ENCODE measurements at regions not wholly inside any gene's neighbourhood (a gene's known extent, or its start where the extent isn't known, plus 50 kb on each side); places are given as distances from the start of the nearest gene placed in this dataset.
A peak's percentile ranks its signal among the peaks of the same experiment; 100 is the strongest.
"Not testable (repeated sequence)": the region's sequence is repeated elsewhere in the genome, so short reads cannot be mapped to it uniquely, and the experiment has no call there.

- Mint-ChIP-seq H3K27me3 (no peaks in the 10 kb centered on the region), H3K9me3 (peaks cover 0 to 16% (median 2%) of the 10 kb centered on the region in 7 donors)
Observed at GRCh38 chr17:27209316-27209715, 84.6 kb upstream of the WSB1 start.

DNA sequence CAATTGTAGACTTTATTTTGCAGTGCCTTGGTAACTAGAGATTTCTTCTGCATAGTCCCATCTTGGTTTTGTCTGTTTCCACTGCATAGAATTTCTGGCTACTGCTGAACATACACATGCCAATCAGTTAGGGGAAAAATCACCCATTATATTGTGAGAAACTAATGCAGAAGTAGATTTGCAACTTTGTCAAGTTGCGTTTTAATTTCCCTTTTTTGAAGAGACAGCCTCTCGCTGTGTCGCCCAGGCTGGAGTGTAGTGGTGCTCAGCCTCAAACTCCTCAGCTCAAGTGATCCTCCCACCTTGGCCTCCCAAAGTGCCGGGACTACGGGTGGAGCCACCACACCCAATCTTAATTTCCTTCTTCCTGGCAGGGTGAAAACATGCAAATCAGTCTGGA is 83.1 kb upstream of the WSB1 start:
- Mint-ChIP-seq H3K9me3 (peaks cover 0 to 21% (median 4%) of the 10 kb centered on the region in 7 donors), H3K36me3 (peaks cover 0 to 16% of the 10 kb centered on the region in 2 donors), H3K4me1 (peaks cover under 1 to 10% (median 8%) of the 10 kb centered on the region in 3 donors)
- not testable (repeated sequence) for DNase-seq, H3K27ac Mint-ChIP-seq, H3K4me3 Mint-ChIP-seq, H3K27me3 Mint-ChIP-seq
- ATAC-seq (ENCODE audit: low read depth in 2 of 2), result peak; percentile 55 to 56

More at GRCh38 chr17:27209316-27209715, 84.6 kb upstream of the WSB1 start:
- no peak overlapping the region for H3K27ac Mint-ChIP-seq
- H3K4me1 Mint-ChIP-seq, result peaks cover 0 to 4% (median 0%) of the 10 kb centered on the region in 3 donors
- H3K4me3 Mint-ChIP-seq, result no peak overlapping the region
- ATAC-seq (ENCODE audit: low read depth in 2 of 2) (no peak), DNase-seq (no peak)
- peaks cover 0 to 12% of the 10 kb centered on the region in 2 donors for H3K36me3 Mint-ChIP-seq

GRCh38 chr17:27216836-27217235 is 77.1 kb upstream of the WSB1 start:
- DNase-seq (peak; percentile 61), ATAC-seq (ENCODE audit: low read depth in 2 of 2) (peak; percentile 46 to 49)
- Mint-ChIP-seq H3K9me3 (peaks cover 0 to 20% (median 3%) of the 10 kb centered on the region in 7 donors), H3K4me3 (peak overlapping the region in 7 of 8 donors; percentile 15 to 91 (median 78)), H3K27me3 (no peaks in the 10 kb centered on the region), H3K4me1 (peaks cover 33 to 39% (median 36%) of the 10 kb centered on the region in 3 donors), H3K36me3 (peaks cover 4 to 16% of the 10 kb centered on the region in 2 donors), H3K27ac (peak overlapping the region; percentile 98 to 100 (median 100))

GRCh38 chr17:27217631-27218030 is 76.3 kb upstream of the WSB1 start:
- Mint-ChIP-seq H3K36me3 (peaks cover 4 to 16% of the 10 kb centered on the region in 2 donors), H3K27ac (peak overlapping the region; percentile 98 to 100 (median 100)), H3K27me3 (no peaks in the 10 kb centered on the region), H3K4me3 (peak overlapping the region; percentile 10 to 91 (median 80)), H3K9me3 (peaks cover 0 to 20% (median 3%) of the 10 kb centered on the region in 7 donors), H3K4me1 (peaks cover 33 to 39% (median 36%) of the 10 kb centered on the region in 3 donors)
- DNase-seq (peak; percentile 79), ATAC-seq (ENCODE audit: low read depth in 2 of 2) (peak; percentile 93 to 94)

GRCh38 chr17:27218041-27218440 is 75.9 kb upstream of the WSB1 start:
- Mint-ChIP-seq H3K27ac (peak overlapping the region; percentile 98 to 100 (median 100)), H3K4me1 (peaks cover 33 to 39% (median 36%) of the 10 kb centered on the region in 3 donors), H3K27me3 (no peaks in the 10 kb centered on the region), H3K9me3 (peaks cover 0 to 20% (median 3%) of the 10 kb centered on the region in 7 donors), H3K4me3 (peak overlapping the region in 7 of 8 donors; percentile 71 to 91 (median 81)), H3K36me3 (peaks cover 4 to 16% of the 10 kb centered on the region in 2 donors)
- DNase-seq, result no peak
- ATAC-seq (ENCODE audit: low read depth in 2 of 2), result no peak

GRCh38 chr17:27218719-27219488 is 75.0 kb upstream of the WSB1 start:
- Mint-ChIP-seq H3K4me1 (peaks cover 33 to 39% (median 36%) of the 10 kb centered on the region in 3 donors), H3K9me3 (peaks cover 0 to 16% (median 3%) of the 10 kb centered on the region in 7 donors), H3K27ac (peak overlapping the region; percentile 96 to 100 (median 100)), H3K4me3 (peak overlapping the region in 3 of 8 donors; percentile 9 to 91 (median 41)), H3K27me3 (no peaks in the 10 kb centered on the region), H3K36me3 (peaks cover 4 to 8% of the 10 kb centered on the region in 2 donors)
- ATAC-seq (ENCODE audit: low read depth in 2 of 2) (no peak), DNase-seq (no peak)

DNA sequence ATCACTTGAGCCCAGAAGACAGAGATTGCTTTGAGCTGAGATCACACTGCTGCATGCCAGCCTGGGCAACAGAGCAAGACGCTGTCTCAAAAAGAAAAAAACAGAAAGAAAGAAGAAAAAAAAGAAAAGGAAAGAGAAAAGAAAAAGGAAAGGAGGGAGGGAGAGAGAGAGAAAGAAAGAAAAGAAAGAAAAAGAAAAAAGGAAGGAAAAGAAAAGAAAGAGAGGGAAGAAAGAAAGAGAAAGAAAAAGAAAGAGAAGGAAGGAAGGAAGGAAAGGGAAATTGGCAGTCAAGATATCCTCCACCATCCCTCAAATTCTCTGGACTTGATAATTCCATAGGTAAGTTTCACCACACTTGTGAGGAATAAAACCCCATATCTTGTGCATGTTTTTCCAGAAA is 71.4 kb upstream of the WSB1 start:
- Mint-ChIP-seq H3K27me3 (no peaks in the 10 kb centered on the region), H3K36me3 (peaks cover 0 to 4% of the 10 kb centered on the region in 2 donors), H3K9me3 (peaks cover 0 to 7% (median 3%) of the 10 kb centered on the region in 7 donors), H3K4me1 (peaks cover 15 to 16% (median 15%) of the 10 kb centered on the region in 3 donors), H3K27ac (peak overlapping the region in 2 of 6 donors; percentile 64 to 85), H3K4me3 (no peak overlapping the region)
- no peak for DNase-seq
- no peak for ATAC-seq (ENCODE audit: low read depth in 2 of 2)

- H3K27ac Mint-ChIP-seq, result peak overlapping the region in 2 of 6 donors; percentile 2 to 35
- H3K4me1 Mint-ChIP-seq, result no peaks in the 10 kb centered on the region
- no peaks in the 10 kb centered on the region for H3K27me3 Mint-ChIP-seq
- no peak overlapping the region for H3K4me3 Mint-ChIP-seq
- ATAC-seq (ENCODE audit: low read depth in 2 of 2) (no peak), DNase-seq (no peak)
- H3K9me3 Mint-ChIP-seq, result peaks cover 0 to 7% (median 3%) of the 10 kb centered on the region in 7 donors
- H3K36me3 Mint-ChIP-seq, result no peaks in the 10 kb centered on the region
Observed at GRCh38 chr17:27224526-27225315, 69.2 kb upstream of the WSB1 start.

- Mint-ChIP-seq H3K9me3 (peaks cover 0 to 7% (median 3%) of the 10 kb centered on the region in 7 donors), H3K27ac (no peak overlapping the region), H3K36me3 (no peaks in the 10 kb centered on the region), H3K4me3 (no peak overlapping the region), H3K27me3 (no peaks in the 10 kb centered on the region), H3K4me1 (no peaks in the 10 kb centered on the region)
- no peak for ATAC-seq (ENCODE audit: low read depth in 2 of 2)
- DNase-seq, result no peak
Observed at GRCh38 chr17:27226611-27227230, 67.2 kb upstream of the WSB1 start.

- no peak for ATAC-seq (ENCODE audit: low read depth in 2 of 2)
- H3K27ac Mint-ChIP-seq, result no peak overlapping the region
Observed at GRCh38 chr17:27230996-27231395, 62.9 kb upstream of the WSB1 start.

GRCh38 chr17:27232328-27232727 is 61.6 kb upstream of the WSB1 start:
- Mint-ChIP-seq H3K4me3 (no peak overlapping the region), H3K27me3 (no peaks in the 10 kb centered on the region), H3K36me3 (no peaks in the 10 kb centered on the region), H3K4me1 (peaks cover 0 to 14% (median 8%) of the 10 kb centered on the region in 3 donors), H3K9me3 (no peaks in the 10 kb centered on the region), H3K27ac (peak overlapping the region in 1 of 6 donors; percentile 33)
- DNase-seq (no peak), ATAC-seq (ENCODE audit: low read depth in 2 of 2) (no peak)

More at GRCh38 chr17:27230996-27231395, 62.9 kb upstream of the WSB1 start:
- DNase-seq, result no peak
- Mint-ChIP-seq H3K4me1 (peaks cover 0 to 14% (median 6%) of the 10 kb centered on the region in 3 donors), H3K27me3 (no peaks in the 10 kb centered on the region), H3K4me3 (no peak overlapping the region), H3K9me3 (no peaks in the 10 kb centered on the region), H3K36me3 (no peaks in the 10 kb centered on the region)

DNA sequence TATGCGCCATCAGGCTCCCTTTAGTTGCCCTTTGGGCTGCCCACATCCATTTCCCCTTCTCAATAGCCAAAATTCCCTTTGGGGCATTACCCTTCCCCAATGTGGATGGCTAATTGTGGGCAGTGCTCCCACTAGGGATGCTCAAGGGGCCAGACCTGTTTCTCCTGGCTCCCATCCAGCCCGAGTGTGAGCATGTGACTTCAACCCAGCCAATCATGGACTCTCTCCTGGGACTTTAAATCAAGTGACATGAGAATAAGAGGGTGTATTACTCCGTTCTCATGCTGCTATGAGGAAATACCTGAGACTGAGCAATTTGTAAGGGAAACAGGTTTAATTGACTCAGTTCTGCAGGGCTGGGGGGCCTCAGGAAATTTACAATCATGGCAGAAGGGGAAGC is 60.9 kb upstream of the WSB1 start:
- no peak for DNase-seq
- H3K9me3 Mint-ChIP-seq, result no peaks in the 10 kb centered on the region
- H3K4me1 Mint-ChIP-seq, result peaks cover 0 to 17% (median 10%) of the 10 kb centered on the region in 3 donors
- H3K27ac Mint-ChIP-seq, result no peak overlapping the region
- H3K27me3 Mint-ChIP-seq, result no peaks in the 10 kb centered on the region
- no peak overlapping the region for H3K4me3 Mint-ChIP-seq
- ATAC-seq (ENCODE audit: low read depth in 2 of 2), result no peak
- no peaks in the 10 kb centered on the region for H3K36me3 Mint-ChIP-seq

GRCh38 chr17:27233776-27234175 is 60.1 kb upstream of the WSB1 start:
- Mint-ChIP-seq H3K27me3 (no peaks in the 10 kb centered on the region), H3K27ac (peak overlapping the region in 2 of 6 donors; percentile 59 to 63), H3K36me3 (no peaks in the 10 kb centered on the region), H3K4me3 (no peak overlapping the region), H3K4me1 (peaks cover 6 to 25% (median 15%) of the 10 kb centered on the region in 3 donors), H3K9me3 (no peaks in the 10 kb centered on the region)
- DNase-seq (no peak), ATAC-seq (ENCODE audit: low read depth in 2 of 2) (no peak)
